ENCODE measurements at regions not wholly inside any gene's neighbourhood (a gene's known extent, or its start where the extent isn't known, plus 50 kb on each side); places are given as distances from the start of the nearest gene placed in this dataset.

GRCh38 chr4:100641336-100641735, 123.5 kb upstream of the EMCN start:
- H3K9me3 ChIP-seq (ENCODE audit: control insufficient read depth, insufficient read depth, low read depth, low read length): no peaks in the 10 kb centered on the region
- POLR2A ChIA-PET: no interaction called here
- CTCF ChIA-PET: no interaction called here

GRCh38 chr4:100635899-100636298, 118.1 kb upstream of the EMCN start:
- Histone ChIP-seq H3K36me3 (ENCODE audit: control insufficient read depth in 2 of 2, insufficient read depth in 1 of 2, low read length in 2 of 2) (no peaks in the 10 kb centered on the region), H3K4me1 (ENCODE audit: control insufficient read depth, insufficient read depth, low read length) (no peaks in the 10 kb centered on the region), H3K27ac (ENCODE audit: extremely low read depth, low read depth, low read length) (no peak overlapping the region), H3K9me3 (ENCODE audit: control insufficient read depth, insufficient read depth, low read depth, low read length) (no peaks in the 10 kb centered on the region), H3K4me3 (ENCODE audit: low read depth, low read length) (no peak overlapping the region)
- TF ChIP-seq INSM2 (tag by site-specific recombination; IDR thresholded peaks at IDR 0.05) (no peak), ZNF501 (tag by site-specific recombination; IDR thresholded peaks at IDR 0.05) (no peak), ZNF23 (tag by site-specific recombination; IDR thresholded peaks at IDR 0.05; ENCODE audit: borderline replicate concordance) (no peak), ZNF561 (tag by site-specific recombination; IDR thresholded peaks at IDR 0.05; ENCODE audit: borderline replicate concordance) (no peak), OVOL3 (tag by site-specific recombination; IDR thresholded peaks at IDR 0.05) (no peak), ZNF19 (tag by site-specific recombination; IDR thresholded peaks at IDR 0.05; ENCODE audit: low read depth) (no peak), ZNF132 (tag by site-specific recombination; IDR thresholded peaks at IDR 0.05; ENCODE audit: borderline replicate concordance) (no peak), ZFP41 (tag by site-specific recombination; IDR thresholded peaks at IDR 0.05; ENCODE audit: borderline replicate concordance) (no peak), ZNF580 (tag by site-specific recombination; IDR thresholded peaks at IDR 0.05) (no peak), ZBTB21 (tag by site-specific recombination; IDR thresholded peaks at IDR 0.05) (no peak), ZNF362 (tag by site-specific recombination; IDR thresholded peaks at IDR 0.05) (no peak), ZNF423 (tag by site-specific recombination; IDR thresholded peaks at IDR 0.05) (no peak), ZNF626 (tag by site-specific recombination; IDR thresholded peaks at IDR 0.05) (no peak), ZNF211 (tag by site-specific recombination; IDR thresholded peaks at IDR 0.05; ENCODE audit: low read depth) (no peak), GLIS2 (tag by site-specific recombination; IDR thresholded peaks at IDR 0.05) (no peak)
- ChIA-PET CTCF (no interaction called here), POLR2A (no interaction called here)

More at GRCh38 chr4:100641336-100641735, 123.5 kb upstream of the EMCN start:
- Histone ChIP-seq H3K4me1 (ENCODE audit: control insufficient read depth, insufficient read depth, low read length) (no peaks in the 10 kb centered on the region), H3K27ac (ENCODE audit: extremely low read depth, low read depth, low read length) (no peak overlapping the region), H3K36me3 (ENCODE audit: control insufficient read depth in 2 of 2, insufficient read depth in 1 of 2, low read length in 2 of 2) (no peaks in the 10 kb centered on the region), H3K4me3 (ENCODE audit: low read depth, low read length) (no peak overlapping the region)
- TF ChIP-seq KLF16 (tag by site-specific recombination; IDR thresholded peaks at IDR 0.05) (no peak), ZNF112 (tag by site-specific recombination; IDR thresholded peaks at IDR 0.05) (no peak)

- CTCF ChIA-PET: no interaction called here
- Histone ChIP-seq H3K27ac (ENCODE audit: extremely low read depth, low read depth, low read length) (no peak overlapping the region), H3K4me3 (ENCODE audit: low read depth, low read length) (no peak overlapping the region)
Measured at GRCh38 chr4:100633269-100633668, 115.4 kb upstream of the EMCN start.

More at GRCh38 chr4:100633269-100633668, 115.4 kb upstream of the EMCN start:
- Histone ChIP-seq H3K36me3 (ENCODE audit: control insufficient read depth in 2 of 2, insufficient read depth in 1 of 2, low read length in 2 of 2) (no peaks in the 10 kb centered on the region), H3K4me1 (ENCODE audit: control insufficient read depth, insufficient read depth, low read length) (no peaks in the 10 kb centered on the region), H3K9me3 (ENCODE audit: control insufficient read depth, insufficient read depth, low read depth, low read length) (no peaks in the 10 kb centered on the region)
- no peak for TF ChIP-seq ZNF133 (tag by site-specific recombination; IDR thresholded peaks at IDR 0.05)
- TF ChIP-seq ZNF48 (tag by site-specific recombination; IDR thresholded peaks at IDR 0.05): no peak
- TF ChIP-seq ZNF549 (tag by site-specific recombination; IDR thresholded peaks at IDR 0.05): no peak
- TF ChIP-seq ZBTB21 (tag by site-specific recombination; IDR thresholded peaks at IDR 0.05): no peak
- TF ChIP-seq ZSCAN5A (tag by site-specific recombination; IDR thresholded peaks at IDR 0.05): no peak
- no peak for TF ChIP-seq ZXDB (tag by site-specific recombination; IDR thresholded peaks at IDR 0.05)
- TF ChIP-seq ZNF335 (tag by site-specific recombination; conservative IDR thresholded peaks at IDR 0.05): no peak
- TF ChIP-seq HOXA7 (CRISPR knock-in tag; IDR thresholded peaks at IDR 0.05; ENCODE audit: borderline replicate concordance): no peak
- no peak for TF ChIP-seq ZNF112 (tag by site-specific recombination; IDR thresholded peaks at IDR 0.05)
- POLR2A ChIA-PET: no interaction called here

Data from HEK293 (cell line).